ENCODE measurements at regions not wholly inside any gene's neighbourhood (a gene's known extent, or its start where the extent isn't known, plus 50 kb on each side); places are given as distances from the start of the nearest gene placed in this dataset.
A peak's percentile ranks its signal among the peaks of the same experiment; 100 is the strongest.

DNA sequence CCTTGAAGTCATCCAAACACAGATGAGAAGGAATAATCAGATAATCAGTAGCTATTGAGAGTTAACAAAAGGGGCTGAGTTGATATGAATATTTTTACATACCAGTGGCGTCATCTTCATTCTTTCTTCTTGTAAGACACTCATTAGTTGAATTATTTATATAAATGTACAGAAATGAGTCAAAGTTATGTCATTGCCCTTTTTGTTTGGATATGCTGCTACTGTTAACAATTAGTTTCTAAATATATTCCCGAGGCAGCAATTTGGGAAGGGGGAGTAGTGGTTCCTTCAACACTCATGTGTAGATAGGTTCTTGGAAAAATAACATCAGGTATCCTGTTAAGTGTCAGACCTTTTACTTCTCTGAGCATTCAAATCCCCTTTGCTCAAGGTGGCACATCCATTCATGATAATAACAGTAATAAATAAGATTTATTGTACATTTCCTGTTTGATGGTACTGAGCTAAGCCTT is 436.6 kb downstream of the SPRY1 start:
- H3K27ac ChIP-seq: peak overlapping the region in 3 of 4 donors; percentile 64 to 83 (median 79)

GRCh38 chr4:123835831-123836590 is 439.4 kb downstream of the SPRY1 start:
- H3K36me3 ChIP-seq: no peaks in the 10 kb centered on the region
- H3K27ac ChIP-seq: peak overlapping the region in 3 of 4 donors; percentile 12 to 36 (median 26)
- H3K4me1 ChIP-seq: peaks cover 0 to 33% (median 3%) of the 10 kb centered on the region in 3 donors
- 66 to 75% methylated on average over 4 of the region's 4 CpGs for WGBS, 2 donors
- H3K9me3 ChIP-seq: no peaks in the 10 kb centered on the region
- no peaks in the 10 kb centered on the region for H3K27me3 ChIP-seq
- TF ChIP-seq POLR2A (IDR thresholded peaks at IDR 0.05) (no peak), CTCF (IDR thresholded peaks at IDR 0.05) (no peak)
- DNase-seq: no peak
- intact Hi-C loops (cut with DNase I): no loop called here
- no peak overlapping the region for H3K4me3 ChIP-seq

More for the DNA sequence above, 436.6 kb downstream of the SPRY1 start:
- Histone ChIP-seq H3K9me3 (no peaks in the 10 kb centered on the region), H3K36me3 (no peaks in the 10 kb centered on the region), H3K27me3 (no peaks in the 10 kb centered on the region), H3K4me3 (no peak overlapping the region), H3K4me1 (peaks cover 0 to 21% (median 3%) of the 10 kb centered on the region in 3 donors)
- intact Hi-C loops (cut with DNase I): no loop called here
- TF ChIP-seq CTCF (IDR thresholded peaks at IDR 0.05) (no peak), POLR2A (IDR thresholded peaks at IDR 0.05) (no peak)
- 20 to 28% methylated on average over 2 of the region's 2 CpGs for WGBS, 2 donors
- DNase-seq: no peak

- DNase-seq: no peak
- TF ChIP-seq POLR2A (IDR thresholded peaks at IDR 0.05) (no peak), CTCF (IDR thresholded peaks at IDR 0.05) (no peak)
- Histone ChIP-seq H3K36me3 (no peaks in the 10 kb centered on the region), H3K4me3 (no peak overlapping the region), H3K4me1 (peaks cover 0 to 41% (median 0%) of the 10 kb centered on the region in 3 donors), H3K9me3 (no peaks in the 10 kb centered on the region), H3K27ac (peak overlapping the region in 2 of 4 donors; percentile 26 to 36), H3K27me3 (no peaks in the 10 kb centered on the region)
- WGBS, 2 donors: 45 to 57% methylated on average over 4 of the region's 4 CpGs
- intact Hi-C loops (cut with DNase I): no loop called here
These were observed 440.4 kb downstream of the SPRY1 start for GRCh38 chr4:123836851-123837595.

DNA sequence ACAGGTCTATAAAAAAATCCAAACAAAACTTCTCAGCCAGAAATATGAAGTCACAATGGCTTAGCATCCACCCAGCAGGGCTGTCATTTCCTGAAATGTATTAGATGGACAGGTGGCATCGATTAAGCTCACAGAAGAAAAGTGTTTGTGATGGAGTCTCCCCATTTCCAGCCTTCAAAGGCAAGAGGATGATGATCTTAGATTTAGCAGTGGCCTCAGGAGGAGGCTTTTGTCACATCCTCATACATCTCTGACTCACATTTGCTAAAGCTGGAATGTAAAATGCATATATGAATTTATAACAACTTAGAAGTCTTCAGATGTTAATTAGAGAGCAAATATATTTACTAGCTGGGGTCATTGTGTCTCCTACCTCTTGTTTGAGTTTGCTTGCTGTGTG is 441.9 kb downstream of the SPRY1 start:
- no peak for TF ChIP-seq POLR2A (IDR thresholded peaks at IDR 0.05)
- TF ChIP-seq CTCF (IDR thresholded peaks at IDR 0.05): no peak

GRCh38 chr4:123840197-123840596 is 443.6 kb downstream of the SPRY1 start:
- Histone ChIP-seq H3K4me1 (peaks cover 0 to 28% (median 0%) of the 10 kb centered on the region in 3 donors), H3K27ac (peak overlapping the region in 2 of 4 donors; percentile 13 to 44), H3K9me3 (no peaks in the 10 kb centered on the region), H3K27me3 (no peaks in the 10 kb centered on the region), H3K36me3 (no peaks in the 10 kb centered on the region), H3K4me3 (no peak overlapping the region)
- no peak for DNase-seq
- no peak for TF ChIP-seq POLR2A (IDR thresholded peaks at IDR 0.05)
- intact Hi-C loops (cut with DNase I): no loop called here

More for the DNA sequence above, 441.9 kb downstream of the SPRY1 start:
- Histone ChIP-seq H3K9me3 (no peaks in the 10 kb centered on the region), H3K36me3 (no peaks in the 10 kb centered on the region), H3K4me3 (no peak overlapping the region), H3K27me3 (no peaks in the 10 kb centered on the region), H3K4me1 (peaks cover 0 to 30% (median 0%) of the 10 kb centered on the region in 3 donors), H3K27ac (no peak overlapping the region)
- intact Hi-C loops (cut with DNase I): no loop called here
- 15 to 38% methylated on average over 1 of the region's 1 CpG for WGBS, 2 donors
- no peak for DNase-seq

Measured in esophagus squamous epithelium (tissue), 5 donors.